HL-60 (cell line): ENCODE measurements at regions not wholly inside any gene's neighbourhood (a gene's known extent, or its start where the extent isn't known, plus 50 kb on each side); places are given as distances from the start of the nearest gene placed in this dataset.
"Not testable (repeated sequence)": the region's sequence is repeated elsewhere in the genome, so short reads cannot be mapped to it uniquely, and the experiment has no call there.

Experiments
- CTCF ChIP-seq: IDR thresholded peaks from one replicate; pipeline ENCODE4 v1.5.1; 2011; ENCODE audit warnings: low read length, control low read depth, inconsistent platforms; ENCODE audit not compliant: insufficient read depth
- POLR2AphosphoS5 ChIP-seq: IDR thresholded peaks from 2 replicates; pipeline ENCODE4 v1.6.1; 2012; ENCODE audit warnings: low read depth
- REST ChIP-seq: IDR thresholded peaks from 2 replicates; pipeline ENCODE4 v1.6.1; 2012; ENCODE audit warnings: low read depth; ENCODE audit not compliant: insufficient replicate concordance
- SPI1 ChIP-seq: IDR thresholded peaks from 2 replicates; pipeline ENCODE4 v1.6.1; 2012; ENCODE audit warnings: low read depth, mild to moderate bottlenecking, borderline replicate concordance

- TF ChIP-seq CTCF, SPI1, REST, POLR2AphosphoS5: not testable (repeated sequence)
Observed at GRCh38 chr15:59786466-59786865, 97.3 kb upstream of the BNIP2 start.
